ENCODE measurements at regions not wholly inside any gene's neighbourhood (a gene's known extent, or its start where the extent isn't known, plus 50 kb on each side); places are given as distances from the start of the nearest gene placed in this dataset.

DNA sequence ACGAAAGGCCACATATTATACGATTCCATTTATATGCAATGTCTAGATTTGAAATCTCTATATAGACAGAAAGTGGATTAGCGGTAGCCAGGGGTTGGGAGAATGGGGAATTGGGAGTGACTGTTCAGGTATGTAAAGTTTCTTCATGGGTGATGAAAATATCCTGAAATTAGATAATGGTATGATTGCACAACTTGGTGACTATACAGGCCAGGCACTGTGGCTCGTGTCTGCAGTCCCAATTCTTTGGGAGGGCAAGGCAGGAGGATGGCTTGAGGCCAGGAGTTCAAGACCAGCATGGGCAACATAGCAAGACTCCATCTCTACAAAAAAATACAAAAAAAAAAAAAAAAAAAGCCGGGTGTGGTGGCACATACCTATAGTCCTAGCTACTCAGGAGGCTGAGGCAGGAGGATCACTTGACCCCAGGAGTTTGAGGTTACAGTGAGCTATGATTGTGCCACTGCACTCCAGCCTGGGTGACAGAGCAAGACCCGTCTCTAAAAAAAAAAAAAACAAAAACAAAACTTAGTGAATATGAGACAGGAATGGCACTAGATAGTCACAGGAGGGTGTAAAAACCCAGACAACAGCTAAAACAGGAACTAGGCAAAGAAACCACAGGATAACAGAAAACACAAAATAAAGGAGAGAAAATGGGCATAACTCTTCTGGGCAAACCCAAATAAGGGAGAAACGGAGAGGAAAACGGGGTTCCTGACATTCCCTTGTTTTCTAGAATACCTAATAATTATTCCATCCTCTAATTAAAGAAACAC, 72.1 kb upstream of the ZNF618 start:
- 100% methylated on average over 1 of the region's 8 CpGs for WGBS (ENCODE audit: insufficient coverage, low lambda C conversion rate)
- no peak for DNase-seq

DNA sequence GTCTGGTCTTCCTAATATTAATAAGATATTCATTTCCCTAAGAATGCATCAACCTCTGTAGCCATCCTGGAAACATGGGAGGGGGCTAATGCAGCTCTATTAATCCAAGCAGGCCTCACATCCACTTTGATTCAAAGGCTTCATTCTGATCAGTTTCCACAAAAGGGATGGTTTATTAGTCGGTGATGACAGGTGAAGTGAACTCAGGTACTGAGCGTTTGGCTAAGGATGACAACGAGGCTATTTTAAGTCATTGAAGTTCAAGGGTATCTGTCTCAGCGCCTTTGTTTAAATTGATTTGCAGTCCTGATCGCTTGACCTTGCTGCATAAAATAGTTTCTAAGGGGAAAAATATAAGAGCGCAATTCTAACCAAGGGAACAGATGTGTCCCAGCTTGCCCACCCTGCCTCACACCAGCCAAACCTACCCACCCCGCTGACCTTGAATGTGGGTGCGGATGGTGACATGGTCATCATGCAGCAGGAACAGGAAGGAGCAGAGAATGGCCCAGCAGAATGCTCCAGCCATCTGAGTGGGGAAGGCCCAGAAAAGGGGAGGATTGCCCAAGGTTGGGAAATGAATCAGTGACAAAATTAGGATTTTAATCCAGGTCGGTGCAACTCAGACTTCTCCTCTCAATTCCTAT, 70.5 kb upstream of the ZNF618 start:
- Histone ChIP-seq H3K9me3 (ENCODE audit: control insufficient read depth, low read depth, low read length) (no peaks in the 10 kb centered on the region), H3K36me3 (ENCODE audit: control insufficient read depth, insufficient read depth, low read length) (no peaks in the 10 kb centered on the region), H3K27me3 (ENCODE audit: control insufficient read depth, insufficient read depth, low read length) (no peaks in the 10 kb centered on the region), H3K4me3 (ENCODE audit: low read length) (no peak overlapping the region), H3K4me1 (ENCODE audit: control insufficient read depth, insufficient read depth, low read length) (peaks cover 2% of the 10 kb centered on the region), H3K27ac (ENCODE audit: low read length) (no peak overlapping the region)
- WGBS (ENCODE audit: insufficient coverage, low lambda C conversion rate) = no CpG with 5 or more reads among the region's 9 CpGs
- DNase-seq = no peak

More for the DNA sequence above, 72.1 kb upstream of the ZNF618 start:
- Histone ChIP-seq H3K27ac (ENCODE audit: low read length) (no peak overlapping the region), H3K27me3 (ENCODE audit: control insufficient read depth, insufficient read depth, low read length) (no peaks in the 10 kb centered on the region), H3K36me3 (ENCODE audit: control insufficient read depth, insufficient read depth, low read length) (no peaks in the 10 kb centered on the region), H3K4me3 (ENCODE audit: low read length) (no peak overlapping the region), H3K9me3 (ENCODE audit: control insufficient read depth, low read depth, low read length) (no peaks in the 10 kb centered on the region), H3K4me1 (ENCODE audit: control insufficient read depth, insufficient read depth, low read length) (peaks cover 2% of the 10 kb centered on the region)

DNA sequence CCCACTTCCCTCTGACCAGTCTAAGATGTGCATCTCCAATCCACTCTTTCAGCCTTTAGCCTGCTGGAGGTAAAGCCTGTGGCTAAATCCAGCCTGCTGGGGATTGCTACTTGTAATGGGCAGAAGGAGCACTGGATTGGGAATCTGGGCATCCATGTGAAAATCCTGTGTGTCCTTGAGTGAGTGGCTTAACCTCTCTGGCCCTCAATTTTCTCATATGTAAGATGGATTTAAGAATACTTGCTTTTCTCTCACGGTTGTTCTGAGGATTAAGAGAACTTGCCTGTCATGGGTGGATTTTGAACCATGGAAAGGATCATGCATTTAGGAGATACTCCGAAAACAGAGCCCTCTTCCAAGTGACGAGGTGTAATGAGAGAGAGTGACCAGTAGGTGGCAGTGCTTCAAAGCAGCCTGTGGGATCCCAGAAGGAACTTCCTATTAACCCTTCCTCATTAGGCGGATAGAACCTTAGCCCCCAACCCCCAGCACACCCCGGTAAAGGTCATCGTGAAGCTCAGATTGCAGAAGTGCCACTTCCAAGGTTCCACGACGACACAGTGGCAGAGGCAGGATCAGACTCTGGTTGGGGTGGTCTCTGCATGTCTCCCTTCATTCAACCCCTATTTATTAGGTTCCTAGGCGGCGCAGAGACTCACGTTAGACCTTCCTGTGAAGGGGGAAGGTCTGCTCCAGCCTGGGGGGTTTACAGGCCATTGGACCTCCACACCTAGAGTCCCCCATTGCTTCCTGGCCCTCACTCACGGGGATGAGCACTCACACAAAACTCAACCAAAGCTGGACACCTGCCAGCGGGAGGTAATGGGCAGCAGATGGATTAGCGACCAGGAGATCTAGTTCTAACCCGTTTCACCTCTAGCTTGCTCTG, 68.7 kb upstream of the ZNF618 start:
- peaks cover 2% of the 10 kb centered on the region for H3K27me3 ChIP-seq (ENCODE audit: control insufficient read depth, insufficient read depth, low read length)
- H3K27ac ChIP-seq (ENCODE audit: low read length) = no peak overlapping the region
- no peaks in the 10 kb centered on the region for H3K9me3 ChIP-seq (ENCODE audit: control insufficient read depth, low read depth, low read length)
- H3K36me3 ChIP-seq (ENCODE audit: control insufficient read depth, insufficient read depth, low read length) = no peaks in the 10 kb centered on the region
- peaks cover 2% of the 10 kb centered on the region for H3K4me1 ChIP-seq (ENCODE audit: control insufficient read depth, insufficient read depth, low read length)
- DNase-seq = peak; percentile 33 to 41
- no CpG with 5 or more reads among the region's 15 CpGs for WGBS (ENCODE audit: insufficient coverage, low lambda C conversion rate)
- H3K4me3 ChIP-seq (ENCODE audit: low read length) = no peak overlapping the region

- 71% methylated on average over 2 of the region's 10 CpGs for WGBS (ENCODE audit: insufficient coverage, low lambda C conversion rate)
- Histone ChIP-seq H3K27me3 (ENCODE audit: control insufficient read depth, insufficient read depth, low read length) (peaks cover 3% of the 10 kb centered on the region), H3K9me3 (ENCODE audit: control insufficient read depth, low read depth, low read length) (no peaks in the 10 kb centered on the region), H3K4me1 (ENCODE audit: control insufficient read depth, insufficient read depth, low read length) (peaks cover 2% of the 10 kb centered on the region), H3K4me3 (ENCODE audit: low read length) (no peak overlapping the region), H3K27ac (ENCODE audit: low read length) (no peak overlapping the region), H3K36me3 (ENCODE audit: control insufficient read depth, insufficient read depth, low read length) (no peaks in the 10 kb centered on the region)
- no peak for DNase-seq
Measured at GRCh38 chr9:113808391-113809358, 67.4 kb upstream of the ZNF618 start.

DNA sequence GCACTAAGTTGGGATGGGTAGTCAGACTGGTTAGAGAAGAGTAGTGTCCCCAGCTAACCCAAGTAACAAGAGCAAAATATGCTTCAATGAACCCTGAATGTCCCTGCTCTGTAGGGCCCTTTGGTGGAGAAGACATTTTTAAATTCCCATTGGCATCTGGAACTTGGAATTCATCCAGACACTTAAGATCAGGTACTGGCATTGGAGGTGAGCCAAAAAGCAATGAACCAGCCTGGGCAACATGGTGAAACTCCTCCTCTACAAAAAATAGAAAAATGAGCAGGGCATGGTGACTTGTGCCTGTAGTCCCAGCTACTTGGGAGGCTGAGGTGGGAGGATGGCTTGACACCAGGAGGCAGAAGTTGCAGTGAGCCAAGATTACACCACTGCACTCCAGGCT, 58.9 kb upstream of the ZNF618 start:
- Histone ChIP-seq H3K9me3 (ENCODE audit: control insufficient read depth, low read depth, low read length) (no peaks in the 10 kb centered on the region), H3K4me1 (ENCODE audit: control insufficient read depth, insufficient read depth, low read length) (no peaks in the 10 kb centered on the region), H3K27ac (ENCODE audit: low read length) (no peak overlapping the region), H3K27me3 (ENCODE audit: control insufficient read depth, insufficient read depth, low read length) (peaks cover 3% of the 10 kb centered on the region), H3K4me3 (ENCODE audit: low read length) (no peak overlapping the region), H3K36me3 (ENCODE audit: control insufficient read depth, insufficient read depth, low read length) (no peaks in the 10 kb centered on the region)
- DNase-seq = no peak

DNA sequence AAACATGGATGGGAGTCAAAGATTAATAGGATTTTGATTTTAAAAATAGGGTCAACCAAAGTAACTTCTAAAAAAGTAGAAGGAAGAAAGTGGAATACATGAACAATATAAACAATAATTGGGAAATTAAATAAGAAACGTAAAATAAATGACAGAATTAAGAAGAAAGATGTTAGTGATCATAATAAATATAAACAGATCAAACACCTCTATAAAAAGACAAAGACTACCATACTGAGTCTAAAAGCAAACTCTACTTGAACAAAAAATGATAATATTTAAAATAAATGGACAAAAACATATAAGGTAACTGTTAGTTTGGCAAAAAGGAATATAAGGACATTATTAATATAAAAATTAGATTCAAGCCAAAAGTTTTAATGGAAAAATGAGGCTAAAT, 57.7 kb upstream of the ZNF618 start:
- H3K36me3 ChIP-seq (ENCODE audit: control insufficient read depth, insufficient read depth, low read length) = no peaks in the 10 kb centered on the region
- WGBS (ENCODE audit: insufficient coverage, low lambda C conversion rate) = 100% methylated on average over 1 of the region's 1 CpG

DNA sequence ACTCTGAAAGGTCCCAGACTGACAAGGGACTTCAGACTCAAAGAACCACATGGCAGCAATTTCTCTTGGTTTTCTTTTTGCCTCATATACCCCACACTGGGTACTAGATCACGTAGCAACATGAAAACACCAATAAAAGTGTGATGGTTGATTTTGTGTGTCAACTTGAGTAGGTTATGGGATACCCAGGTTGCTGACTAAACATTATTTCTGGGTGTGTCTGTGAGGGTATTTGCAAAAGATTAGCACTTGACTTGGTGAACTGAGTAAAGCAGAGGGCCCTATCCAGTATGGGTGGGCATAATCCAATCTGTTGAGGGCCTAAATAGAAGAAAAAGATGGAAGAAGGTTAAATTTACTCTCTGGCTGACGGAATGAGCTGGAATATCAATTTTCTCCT, 53.8 kb upstream of the ZNF618 start:
- H3K36me3 ChIP-seq (ENCODE audit: control insufficient read depth, insufficient read depth, low read length) = no peaks in the 10 kb centered on the region
- WGBS (ENCODE audit: insufficient coverage, low lambda C conversion rate) = no CpG with 5 or more reads among the region's 2 CpGs
- H3K9me3 ChIP-seq (ENCODE audit: control insufficient read depth, low read depth, low read length) = no peaks in the 10 kb centered on the region
- no peaks in the 10 kb centered on the region for H3K4me1 ChIP-seq (ENCODE audit: control insufficient read depth, insufficient read depth, low read length)
- no peaks in the 10 kb centered on the region for H3K27me3 ChIP-seq (ENCODE audit: control insufficient read depth, insufficient read depth, low read length)
- DNase-seq = no peak
- H3K4me3 ChIP-seq (ENCODE audit: low read length) = no peak overlapping the region
- H3K27ac ChIP-seq (ENCODE audit: low read length) = no peak overlapping the region

More for the DNA sequence above, 57.7 kb upstream of the ZNF618 start:
- no peaks in the 10 kb centered on the region for H3K4me1 ChIP-seq (ENCODE audit: control insufficient read depth, insufficient read depth, low read length)
- H3K4me3 ChIP-seq (ENCODE audit: low read length) = no peak overlapping the region
- no peak for DNase-seq
- no peaks in the 10 kb centered on the region for H3K27me3 ChIP-seq (ENCODE audit: control insufficient read depth, insufficient read depth, low read length)
- H3K9me3 ChIP-seq (ENCODE audit: control insufficient read depth, low read depth, low read length) = no peaks in the 10 kb centered on the region
- H3K27ac ChIP-seq (ENCODE audit: low read length) = no peak overlapping the region

DNA sequence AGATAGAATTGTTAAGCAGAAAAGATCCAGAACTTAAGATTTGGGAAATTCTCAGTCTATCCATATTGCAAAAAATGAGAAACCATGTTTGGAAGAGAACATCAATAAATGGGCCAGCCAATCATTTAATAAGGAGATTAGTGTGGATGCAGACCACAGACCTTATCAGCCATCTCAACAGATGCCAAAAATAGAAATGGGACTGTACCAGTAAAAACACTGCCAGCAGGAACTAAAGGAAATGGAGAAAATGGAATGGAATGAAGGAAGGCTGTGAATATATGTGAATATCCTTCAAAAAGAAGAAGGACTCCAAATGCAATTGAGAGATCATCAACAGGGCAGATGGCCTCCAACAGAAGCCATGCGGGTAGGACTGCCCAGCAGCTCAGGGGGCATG, 52.7 kb upstream of the ZNF618 start:
- Histone ChIP-seq H3K27ac (ENCODE audit: low read length) (no peak overlapping the region), H3K9me3 (ENCODE audit: control insufficient read depth, low read depth, low read length) (no peaks in the 10 kb centered on the region), H3K27me3 (ENCODE audit: control insufficient read depth, insufficient read depth, low read length) (no peaks in the 10 kb centered on the region), H3K4me1 (ENCODE audit: control insufficient read depth, insufficient read depth, low read length) (no peaks in the 10 kb centered on the region), H3K4me3 (ENCODE audit: low read length) (no peak overlapping the region), H3K36me3 (ENCODE audit: control insufficient read depth, insufficient read depth, low read length) (no peaks in the 10 kb centered on the region)
- WGBS (ENCODE audit: insufficient coverage, low lambda C conversion rate) = no CpG with 5 or more reads among the region's 1 CpG
- DNase-seq = no peak
